Right atrium auricular region (tissue), 2 donors: ENCODE measurements at regions not wholly inside any gene's neighbourhood (a gene's known extent, or its start where the extent isn't known, plus 50 kb on each side); places are given as distances from the start of the nearest gene placed in this dataset.

Source experiments
- DNase-seq: peaks from one replicate; pipeline ENCODE4 v3.0.0-alpha.2; 2019; ENCODE audit warnings: low spot score
- H3K27ac ChIP-seq, 2 donors: fragments of 200-600 bp; sonication (generic); 1 replicate in 1 of 2; 2 replicates in 1 of 2; pipeline ENCODE4 v1.5.1; 2016 to 2019
- H3K27me3 ChIP-seq, 2 donors: fragments of 200-600 bp; sonication (generic); one replicate each; pipeline versions ENCODE4 v1.5.1 to v1.6.0; 2017 to 2019
- H3K36me3 ChIP-seq: fragments of 200-600 bp; sonication (generic); one replicate; pipeline ENCODE4 v1.5.1; 2016
- H3K4me1 ChIP-seq, 2 donors: fragments of 200-600 bp; sonication (generic); one replicate each; pipeline versions ENCODE4 v1.5.1 to v1.6.0; 2017 to 2019
- H3K4me3 ChIP-seq, 2 donors: fragments of 200-600 bp; sonication (generic); 1 replicate in 1 of 2; 2 replicates in 1 of 2; pipeline ENCODE4 v1.5.1; 2017 to 2019; ENCODE audit warnings: mild to moderate bottlenecking in 1 of 2, moderate library complexity in 1 of 2
- H3K9me3 ChIP-seq, 2 donors: fragments of 200-600 bp; sonication (generic); one replicate each; pipeline ENCODE4 v1.5.1; 2019
- TF ChIP-seq, protein P1 (sequence below), 2 donors: fragments of 200-600 bp; sonication (generic); IDR thresholded peaks; one replicate each; pipeline ENCODE4 v1.5.1; 2019; ENCODE audit warnings: antibody characterized with exemption in 2 of 2

DNA sequence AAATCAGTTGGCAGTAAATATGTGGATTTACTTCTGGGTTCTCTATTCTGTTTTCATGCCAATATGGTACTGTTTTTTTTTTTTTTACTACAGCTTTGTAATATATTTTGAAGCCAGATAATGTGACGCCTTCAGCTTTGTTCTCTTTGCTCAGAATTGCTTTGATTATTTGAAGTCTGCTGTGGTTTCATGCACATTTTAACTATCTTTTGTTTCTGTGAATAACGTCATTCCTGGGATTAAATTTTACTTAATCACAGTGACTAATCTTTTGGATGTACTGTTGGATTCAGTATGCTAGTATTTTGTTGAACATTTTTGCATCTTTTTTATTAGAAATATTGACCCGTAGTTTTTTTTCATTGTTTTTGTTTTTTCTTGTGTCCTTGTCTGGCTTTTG lies 576.5 kb downstream of the ZNF385D start:
- Histone ChIP-seq H3K27ac (no peak overlapping the region), H3K4me3 (no peak overlapping the region), H3K9me3 (peaks cover 0 to 16% of the 10 kb centered on the region in 2 donors), H3K4me1 (no peaks in the 10 kb centered on the region), H3K27me3 (no peaks in the 10 kb centered on the region), H3K36me3 (no peaks in the 10 kb centered on the region)
- no peak for DNase-seq
- TF ChIP-seq, protein P1, sequence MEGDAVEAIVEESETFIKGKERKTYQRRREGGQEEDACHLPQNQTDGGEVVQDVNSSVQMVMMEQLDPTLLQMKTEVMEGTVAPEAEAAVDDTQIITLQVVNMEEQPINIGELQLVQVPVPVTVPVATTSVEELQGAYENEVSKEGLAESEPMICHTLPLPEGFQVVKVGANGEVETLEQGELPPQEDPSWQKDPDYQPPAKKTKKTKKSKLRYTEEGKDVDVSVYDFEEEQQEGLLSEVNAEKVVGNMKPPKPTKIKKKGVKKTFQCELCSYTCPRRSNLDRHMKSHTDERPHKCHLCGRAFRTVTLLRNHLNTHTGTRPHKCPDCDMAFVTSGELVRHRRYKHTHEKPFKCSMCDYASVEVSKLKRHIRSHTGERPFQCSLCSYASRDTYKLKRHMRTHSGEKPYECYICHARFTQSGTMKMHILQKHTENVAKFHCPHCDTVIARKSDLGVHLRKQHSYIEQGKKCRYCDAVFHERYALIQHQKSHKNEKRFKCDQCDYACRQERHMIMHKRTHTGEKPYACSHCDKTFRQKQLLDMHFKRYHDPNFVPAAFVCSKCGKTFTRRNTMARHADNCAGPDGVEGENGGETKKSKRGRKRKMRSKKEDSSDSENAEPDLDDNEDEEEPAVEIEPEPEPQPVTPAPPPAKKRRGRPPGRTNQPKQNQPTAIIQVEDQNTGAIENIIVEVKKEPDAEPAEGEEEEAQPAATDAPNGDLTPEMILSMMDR (IDR thresholded peaks at IDR 0.05) = no peak

DNA sequence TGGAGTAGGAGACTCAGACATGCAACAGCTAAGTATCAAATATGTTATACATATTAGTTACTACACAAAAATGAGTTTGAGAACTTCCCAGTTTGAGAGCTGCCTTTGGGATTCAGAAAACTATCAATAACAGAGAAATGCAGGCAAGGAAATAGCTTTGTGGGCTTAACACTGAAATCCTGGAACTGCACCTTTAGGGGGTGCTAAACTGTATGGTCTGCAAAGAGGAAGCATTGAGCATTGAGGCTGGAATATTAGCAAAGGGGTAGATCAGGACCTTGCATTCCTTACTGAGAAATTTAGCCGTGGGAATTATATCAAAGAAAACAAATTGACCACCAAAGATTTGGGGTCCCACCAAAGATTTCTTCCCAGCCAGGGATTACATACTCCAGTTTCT lies 580.0 kb downstream of the ZNF385D start:
- Histone ChIP-seq H3K27me3 (no peaks in the 10 kb centered on the region), H3K9me3 (no peaks in the 10 kb centered on the region), H3K36me3 (no peaks in the 10 kb centered on the region), H3K4me3 (no peak overlapping the region), H3K4me1 (no peaks in the 10 kb centered on the region), H3K27ac (no peak overlapping the region)
- DNase-seq = no peak
- TF ChIP-seq, protein P1 (IDR thresholded peaks at IDR 0.05) = peak in 1 of 2 donors; percentile 35

DNA sequence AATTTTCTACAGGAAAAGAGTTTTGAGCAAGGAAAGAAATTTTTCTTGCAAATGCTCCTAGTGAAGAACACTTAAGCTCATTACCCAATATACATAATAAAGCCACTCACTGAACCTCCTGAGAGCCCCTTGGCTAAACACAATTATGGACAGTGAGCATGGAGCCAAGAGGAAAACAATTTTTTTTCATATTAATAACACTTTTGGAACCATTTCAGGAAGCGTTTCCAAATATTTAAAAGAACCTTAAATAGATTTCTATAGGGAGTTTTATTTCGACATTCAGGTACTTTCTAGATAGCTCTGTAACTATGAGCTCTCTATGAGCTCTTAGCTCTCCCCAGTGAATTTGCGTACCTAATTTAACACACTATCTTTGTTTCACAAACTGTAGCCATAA lies 581.1 kb downstream of the ZNF385D start:
- Histone ChIP-seq H3K4me1 (no peaks in the 10 kb centered on the region), H3K9me3 (no peaks in the 10 kb centered on the region), H3K4me3 (no peak overlapping the region), H3K36me3 (no peaks in the 10 kb centered on the region), H3K27me3 (no peaks in the 10 kb centered on the region), H3K27ac (no peak overlapping the region)
- TF ChIP-seq, protein P1 (IDR thresholded peaks at IDR 0.05) = no peak
- no peak for DNase-seq

DNA sequence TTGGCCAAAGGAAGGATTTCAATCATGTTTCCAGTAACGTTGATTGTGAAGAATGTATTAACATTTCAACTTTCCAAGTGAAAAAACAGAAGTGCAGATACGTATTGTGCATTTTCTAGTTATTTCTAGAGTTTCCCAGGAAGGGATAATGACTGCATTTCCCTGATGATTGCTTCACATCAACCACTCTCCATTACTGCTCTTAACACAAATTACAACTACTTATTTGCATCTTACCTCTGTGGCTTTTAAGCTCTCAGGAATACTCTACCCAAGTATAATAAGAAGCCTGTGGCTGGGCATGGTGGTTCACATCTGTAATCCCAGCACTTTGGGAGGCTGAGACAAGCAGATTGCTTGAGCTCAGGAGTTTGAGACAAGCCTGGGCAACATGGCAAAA lies 582.5 kb downstream of the ZNF385D start:
- H3K4me1 ChIP-seq = no peaks in the 10 kb centered on the region
- TF ChIP-seq, protein P1 (IDR thresholded peaks at IDR 0.05) = no peak
- DNase-seq = no peak
- no peaks in the 10 kb centered on the region for H3K9me3 ChIP-seq
- H3K4me3 ChIP-seq = no peak overlapping the region
- H3K27ac ChIP-seq = no peak overlapping the region
- no peaks in the 10 kb centered on the region for H3K36me3 ChIP-seq
- H3K27me3 ChIP-seq = no peaks in the 10 kb centered on the region

DNA sequence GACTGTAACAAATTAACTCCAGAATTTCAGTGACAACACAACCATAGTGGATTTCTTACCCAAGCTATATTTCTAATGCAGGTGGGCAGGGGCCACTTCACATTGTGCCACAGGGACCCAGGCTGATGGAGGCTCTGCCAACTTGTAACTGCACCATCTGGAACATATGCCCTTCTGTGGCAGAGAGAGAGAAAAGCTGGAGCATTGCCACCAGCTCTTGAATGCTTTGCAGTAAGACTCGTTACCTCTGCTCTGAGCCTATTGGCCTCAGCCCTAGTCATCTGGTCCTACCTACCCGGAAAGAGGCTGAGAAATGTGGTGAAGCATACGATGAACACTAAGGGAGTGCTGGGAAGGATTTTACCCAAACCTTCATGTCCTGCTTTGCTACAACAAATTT lies 587.1 kb downstream of the ZNF385D start:
- DNase-seq = no peak
- Histone ChIP-seq H3K9me3 (no peaks in the 10 kb centered on the region), H3K4me1 (no peaks in the 10 kb centered on the region), H3K4me3 (no peak overlapping the region), H3K27me3 (no peaks in the 10 kb centered on the region), H3K27ac (no peak overlapping the region), H3K36me3 (no peaks in the 10 kb centered on the region)
- TF ChIP-seq, protein P1 (IDR thresholded peaks at IDR 0.05) = no peak

DNA sequence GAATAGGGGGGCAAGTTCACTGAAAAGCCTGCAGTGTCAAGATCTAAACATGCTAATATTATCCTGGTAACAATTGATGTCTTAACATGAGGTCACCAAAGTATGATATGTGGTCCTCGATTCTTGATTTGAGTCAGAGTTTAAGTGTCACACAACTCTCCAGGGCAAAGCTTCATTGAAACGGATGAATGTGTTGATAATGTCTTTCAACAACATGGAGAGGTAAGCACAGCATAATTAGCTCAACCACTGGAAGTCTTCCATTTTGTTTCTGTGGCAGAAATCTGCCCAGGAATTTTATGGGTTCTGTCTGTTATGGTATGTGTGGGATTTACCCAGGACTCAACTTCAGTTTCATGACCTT lies 591.5 kb downstream of the ZNF385D start:
- no peak overlapping the region for H3K27ac ChIP-seq
- TF ChIP-seq, protein P1 (IDR thresholded peaks at IDR 0.05) = no peak
- no peaks in the 10 kb centered on the region for H3K27me3 ChIP-seq
- no peaks in the 10 kb centered on the region for H3K9me3 ChIP-seq
- no peaks in the 10 kb centered on the region for H3K36me3 ChIP-seq
- no peak for DNase-seq
- no peaks in the 10 kb centered on the region for H3K4me1 ChIP-seq
- no peak overlapping the region for H3K4me3 ChIP-seq
